Hepatocyte (in vitro differentiated cells): ENCODE measurements at regions not wholly inside any gene's neighbourhood (a gene's known extent, or its start where the extent isn't known, plus 50 kb on each side); places are given as distances from the start of the nearest gene placed in this dataset.

Experiments used
- EZH2 ChIP-seq: fragments of 200-600 bp; sonication (generic); IDR thresholded peaks from 2 replicates; pipeline ENCODE4 v1.6.1; 2016; ENCODE audit warnings: antibody characterized with exemption, mild to moderate bottlenecking, borderline replicate concordance
- TF ChIP-seq, protein P1 (sequence below): fragments of 200-600 bp; sonication (generic); IDR thresholded peaks from 2 replicates; pipeline ENCODE4 v1.5.1; 2016; ENCODE audit warnings: antibody characterized with exemption, mild to moderate bottlenecking; ENCODE audit not compliant: poor library complexity

DNA sequence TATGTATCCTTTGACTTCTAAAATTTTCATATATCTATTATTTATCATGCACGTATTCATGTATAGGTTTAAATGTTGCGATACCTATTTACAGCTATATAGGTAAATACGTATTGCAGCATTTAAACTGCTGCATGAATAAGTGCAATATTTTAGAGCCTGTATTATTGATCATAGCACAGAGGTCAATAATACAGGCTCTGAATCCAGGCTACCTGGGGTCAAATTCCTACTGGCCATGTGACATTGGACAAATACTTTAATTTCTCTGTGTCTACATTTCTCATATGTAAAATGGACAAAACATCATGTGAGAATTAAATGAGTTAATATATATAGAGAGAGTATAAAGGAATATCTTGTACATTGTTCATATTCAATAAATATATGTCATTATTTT lies 352.9 kb upstream of the ROBO2 start:
- TF ChIP-seq, protein P1, sequence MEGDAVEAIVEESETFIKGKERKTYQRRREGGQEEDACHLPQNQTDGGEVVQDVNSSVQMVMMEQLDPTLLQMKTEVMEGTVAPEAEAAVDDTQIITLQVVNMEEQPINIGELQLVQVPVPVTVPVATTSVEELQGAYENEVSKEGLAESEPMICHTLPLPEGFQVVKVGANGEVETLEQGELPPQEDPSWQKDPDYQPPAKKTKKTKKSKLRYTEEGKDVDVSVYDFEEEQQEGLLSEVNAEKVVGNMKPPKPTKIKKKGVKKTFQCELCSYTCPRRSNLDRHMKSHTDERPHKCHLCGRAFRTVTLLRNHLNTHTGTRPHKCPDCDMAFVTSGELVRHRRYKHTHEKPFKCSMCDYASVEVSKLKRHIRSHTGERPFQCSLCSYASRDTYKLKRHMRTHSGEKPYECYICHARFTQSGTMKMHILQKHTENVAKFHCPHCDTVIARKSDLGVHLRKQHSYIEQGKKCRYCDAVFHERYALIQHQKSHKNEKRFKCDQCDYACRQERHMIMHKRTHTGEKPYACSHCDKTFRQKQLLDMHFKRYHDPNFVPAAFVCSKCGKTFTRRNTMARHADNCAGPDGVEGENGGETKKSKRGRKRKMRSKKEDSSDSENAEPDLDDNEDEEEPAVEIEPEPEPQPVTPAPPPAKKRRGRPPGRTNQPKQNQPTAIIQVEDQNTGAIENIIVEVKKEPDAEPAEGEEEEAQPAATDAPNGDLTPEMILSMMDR: no peak
- TF ChIP-seq EZH2: no peak
